ENCODE measurements at regions not wholly inside any gene's neighbourhood (a gene's known extent, or its start where the extent isn't known, plus 50 kb on each side); places are given as distances from the start of the nearest gene placed in this dataset.

- Histone ChIP-seq H3K79me2 (ENCODE audit: insufficient read depth, low read length) (no peaks in the 10 kb centered on the region), H3K4ac (ENCODE audit: low read depth, low read length) (no peak overlapping the region), H3K4me2 (ENCODE audit: insufficient read depth, insufficient read length, low read length) (no peak overlapping the region), H3K56ac (ENCODE audit: insufficient read length, low read depth, low read length) (no peak overlapping the region), H3K4me1 (ENCODE audit: insufficient read depth, low read length) (no peaks in the 10 kb centered on the region), H3K9ac (ENCODE audit: extremely low read depth, insufficient read length, low read length) (no peak overlapping the region), H4K8ac (replicated peaks; ENCODE audit: insufficient read length, low read depth, low read length) (no peak overlapping the region), H2AFZ (ENCODE audit: low read length) (no peak overlapping the region), H4K20me1 (ENCODE audit: control insufficient read depth, insufficient read depth, insufficient read length) (no peaks in the 10 kb centered on the region), H2BK15ac (ENCODE audit: low read depth, low read length) (no peak overlapping the region), H2BK5ac (ENCODE audit: insufficient read length, low read length) (no peak overlapping the region), H3K23ac (ENCODE audit: insufficient read length, low read depth, low read length) (no peak overlapping the region), H3K79me1 (ENCODE audit: insufficient read depth, low read depth, low read length, poor library complexity, severe bottlenecking) (no peaks in the 10 kb centered on the region), H2BK120ac (ENCODE audit: low read depth, low read length, poor library complexity, severe bottlenecking) (no peak overlapping the region), H2BK20ac (ENCODE audit: low read depth, low read length, poor library complexity, severe bottlenecking) (no peak overlapping the region), H2AK5ac (ENCODE audit: insufficient read length, low read length) (no peak overlapping the region), H3K18ac (ENCODE audit: insufficient read length, low read depth, low read length) (no peak overlapping the region), H3K14ac (ENCODE audit: insufficient read depth, low read length) (no peak overlapping the region), H3T11ph (ENCODE audit: low read length) (no peak overlapping the region), H3K9me3 (ENCODE audit: control insufficient read depth, low read depth, low read length) (no peaks in the 10 kb centered on the region), H4K91ac (ENCODE audit: insufficient read length, low read depth, low read length) (no peak overlapping the region), H4K5ac (ENCODE audit: insufficient read length, low read depth, low read length) (no peak overlapping the region), H2BK12ac (ENCODE audit: insufficient read length, low read depth, low read length) (no peak overlapping the region), H3K27ac (ENCODE audit: insufficient read length, low read depth, low read length) (no peak overlapping the region), H3K23me2 (ENCODE audit: insufficient read length, low read depth, low read length, poor library complexity, severe bottlenecking) (no peaks in the 10 kb centered on the region), H3K27me3 (ENCODE audit: insufficient read depth, low read length) (no peaks in the 10 kb centered on the region)
- H3K27ac Mint-ChIP-seq: no peak overlapping the region
- peaks cover 3 to 8% of the 10 kb centered on the region in 2 experiments; a peak in 3 of 4 replicates for H3K4me1 Mint-ChIP-seq
- no peak for DNase-seq
- no peak for TF ChIP-seq CTCF (conservative IDR thresholded peaks at IDR 0.05)
- H3K27me3 Mint-ChIP-seq (ENCODE audit: low read depth): no peaks in the 10 kb centered on the region
- no peaks in the 10 kb centered on the region for H3K9me3 Mint-ChIP-seq
- H3K36me3 Mint-ChIP-seq (ENCODE audit: insufficient read depth in 1 of 3, low read depth in 3 of 3): no peaks in the 10 kb centered on the region
- no peak overlapping the region for H3K4me3 Mint-ChIP-seq
- no CpG with 5 or more reads among the region's 1 CpG for WGBS (ENCODE audit: extremely low coverage, insufficient read length, low lambda C conversion rate)
Observed at GRCh38 chr4:163703251-163703650, 208.8 kb downstream of the TMA16 start.
